Upper lobe of left lung (tissue), 4 donors: ENCODE measurements at regions not wholly inside any gene's neighbourhood (a gene's known extent, or its start where the extent isn't known, plus 50 kb on each side); places are given as distances from the start of the nearest gene placed in this dataset.

ENCODE experiments used
- EP300 ChIP-seq, 4 donors: sonication (generic); formaldehyde crosslinking; IDR thresholded peaks; one replicate each; pipeline ENCODE4 v1.5.1; 2017; ENCODE audit warnings: antibody characterized with exemption in 4 of 4, control low read depth in 2 of 4
- POLR2A ChIP-seq, 4 donors: fragments of 450-650 bp; IDR thresholded peaks; one replicate each; pipeline ENCODE4 v1.5.1; 2016 to 2017; ENCODE audit warnings: antibody characterized with exemption in 4 of 4, mild to moderate bottlenecking in 2 of 4
- POLR2AphosphoS5 ChIP-seq, 2 donors: sonication (generic); formaldehyde crosslinking; IDR thresholded peaks; one replicate each; pipeline ENCODE4 v1.5.1; 2017; ENCODE audit warnings: antibody characterized with exemption in 2 of 2
- TF ChIP-seq, protein P1 (sequence below), 6 experiments: fragments of 450-650 bp in 4 of 6; fragments of 200-600 bp in 2 of 6; sonication (generic) in 2 of 6; IDR thresholded peaks; one replicate each; pipeline ENCODE4 v1.5.1; 2016 to 2019; ENCODE audit warnings: antibody characterized with exemption in 6 of 6

- TF ChIP-seq, protein P1, sequence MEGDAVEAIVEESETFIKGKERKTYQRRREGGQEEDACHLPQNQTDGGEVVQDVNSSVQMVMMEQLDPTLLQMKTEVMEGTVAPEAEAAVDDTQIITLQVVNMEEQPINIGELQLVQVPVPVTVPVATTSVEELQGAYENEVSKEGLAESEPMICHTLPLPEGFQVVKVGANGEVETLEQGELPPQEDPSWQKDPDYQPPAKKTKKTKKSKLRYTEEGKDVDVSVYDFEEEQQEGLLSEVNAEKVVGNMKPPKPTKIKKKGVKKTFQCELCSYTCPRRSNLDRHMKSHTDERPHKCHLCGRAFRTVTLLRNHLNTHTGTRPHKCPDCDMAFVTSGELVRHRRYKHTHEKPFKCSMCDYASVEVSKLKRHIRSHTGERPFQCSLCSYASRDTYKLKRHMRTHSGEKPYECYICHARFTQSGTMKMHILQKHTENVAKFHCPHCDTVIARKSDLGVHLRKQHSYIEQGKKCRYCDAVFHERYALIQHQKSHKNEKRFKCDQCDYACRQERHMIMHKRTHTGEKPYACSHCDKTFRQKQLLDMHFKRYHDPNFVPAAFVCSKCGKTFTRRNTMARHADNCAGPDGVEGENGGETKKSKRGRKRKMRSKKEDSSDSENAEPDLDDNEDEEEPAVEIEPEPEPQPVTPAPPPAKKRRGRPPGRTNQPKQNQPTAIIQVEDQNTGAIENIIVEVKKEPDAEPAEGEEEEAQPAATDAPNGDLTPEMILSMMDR (IDR thresholded peaks at IDR 0.05), result no peak
- no peak for TF ChIP-seq POLR2AphosphoS5 (IDR thresholded peaks at IDR 0.05)
- no peak for TF ChIP-seq POLR2A (IDR thresholded peaks at IDR 0.05)
- no peak for TF ChIP-seq EP300 (IDR thresholded peaks at IDR 0.05)
Measured at GRCh38 chr12:67082221-67082620, 186.9 kb upstream of the CAND1 start.
